IMR-90 (cell line): ENCODE measurements at regions not wholly inside any gene's neighbourhood (a gene's known extent, or its start where the extent isn't known, plus 50 kb on each side); places are given as distances from the start of the nearest gene placed in this dataset.

ENCODE experiments used
- ATAC-seq: fragments of 200-7000 bp; cut with Tn5 transposase; 2 replicates; pipeline ENCODE4 v1.9.1; 2020; ENCODE audit warnings: low read depth, mild to moderate bottlenecking, moderate library complexity
- BruUV-seq: library from RNA; stranded (reverse); fragments of 400-500 nt; replicated peaks from 2 replicates; lab custom pipeline; 2021; lab: Mats Ljungman, UMichigan
- CTCF ChIA-PET: fragments of 300-600 bp; formaldehyde crosslinking; extraction: SDS; loops from one replicate; lab custom pipeline; 2021; ENCODE audit warnings: antibody characterized with exemption; lab: Yijun Ruan, JAX
- POLR2A ChIA-PET: fragments of 300-600 bp; sonication (Branson Sonifier 250); formaldehyde crosslinking; loops from one replicate; lab custom pipeline; 2022; ENCODE audit warnings: antibody characterized with exemption; ENCODE audit not compliant: unreplicated experiment; lab: Charles Lee
- DNase-seq: peaks from one replicate; pipeline ENCODE4 v3.0.0; 2013
- H2AFZ ChIP-seq: replicated peaks from 2 replicates; pipeline ENCODE3; 2013; ENCODE audit warnings: low read length, mild to moderate bottlenecking; ENCODE audit not compliant: poor library complexity
- H2AK5ac ChIP-seq: 2 replicates; pipeline ENCODE4 v1.6.1; 2013; ENCODE audit warnings: low read depth, low read length, inconsistent platforms
- H2AK9ac ChIP-seq: replicated peaks from 2 replicates; pipeline ENCODE3; 2013; ENCODE audit warnings: mild to moderate bottlenecking, low read depth, low read length, moderate library complexity; ENCODE audit not compliant: poor library complexity
- H2BK120ac ChIP-seq: 2 replicates; pipeline ENCODE4 v1.6.1; 2013; ENCODE audit warnings: low read depth, low read length, inconsistent platforms
- H2BK15ac ChIP-seq: 3 replicates; pipeline ENCODE4 v1.6.1; 2013; ENCODE audit warnings: low read depth, low read length, inconsistent platforms
- H2BK20ac ChIP-seq: 2 replicates; pipeline ENCODE4 v1.6.1; 2013; ENCODE audit warnings: low read depth, mild to moderate bottlenecking, inconsistent platforms, low read length, moderate library complexity
- H2BK5ac ChIP-seq: 2 replicates; pipeline ENCODE4 v1.6.1; 2013; ENCODE audit warnings: mild to moderate bottlenecking, low read depth, low read length, inconsistent platforms; ENCODE audit not compliant: poor library complexity, severe bottlenecking
- H3K14ac ChIP-seq: replicated peaks from 2 replicates; pipeline ENCODE4 v1.6.1; 2013; ENCODE audit warnings: low read depth, low read length, inconsistent platforms
- H3K18ac ChIP-seq: 2 replicates; pipeline ENCODE4 v1.6.1; 2013; ENCODE audit warnings: low read depth, low read length, control low read depth
- H3K23ac ChIP-seq: 2 replicates; pipeline ENCODE4 v1.6.1; 2013; ENCODE audit warnings: low read depth, low read length, inconsistent platforms
- H3K27ac ChIP-seq: 2 replicates; pipeline ENCODE4 v1.5.1; 2013; ENCODE audit warnings: mild to moderate bottlenecking, control low read depth, low read length; ENCODE audit not compliant: insufficient read depth
- H3K27me3 ChIP-seq: 2 replicates; pipeline ENCODE4 v1.6.1; 2013; ENCODE audit warnings: low read length; ENCODE audit not compliant: control insufficient read depth, insufficient read depth
- H3K36me3 ChIP-seq: 2 replicates; pipeline ENCODE4 v1.6.1; 2013; ENCODE audit warnings: low read length, mixed read lengths; ENCODE audit not compliant: control insufficient read depth, insufficient read depth
- H3K4ac ChIP-seq: 2 replicates; pipeline ENCODE4 v1.6.1; 2013; ENCODE audit warnings: low read depth, low read length, inconsistent platforms
- H3K4me1 ChIP-seq: 2 replicates; pipeline ENCODE4 v1.6.1; 2013; ENCODE audit warnings: low read length, mixed read lengths; ENCODE audit not compliant: control insufficient read depth, insufficient read depth
- H3K4me2 ChIP-seq: 2 replicates; pipeline ENCODE4 v1.6.1; 2013; ENCODE audit warnings: low read depth, mild to moderate bottlenecking, control low read depth, low read length, moderate library complexity
- H3K4me3 ChIP-seq: 2 replicates; pipeline ENCODE4 v1.5.1; 2013; ENCODE audit warnings: low read depth, mild to moderate bottlenecking, control low read depth, low read length, moderate library complexity; ENCODE audit not compliant: insufficient read depth
- H3K56ac ChIP-seq: 2 replicates; pipeline ENCODE4 v1.6.1; 2013; ENCODE audit warnings: low read length, inconsistent platforms; ENCODE audit not compliant: insufficient read depth; ENCODE audit errors: extremely low read depth
- H3K79me1 ChIP-seq, 2 experiments: 2 replicates each; pipeline ENCODE4 v1.6.1; 2013; ENCODE audit warnings: low read length in 2 of 2, inconsistent platforms in 1 of 2, low read depth in 1 of 2
- H3K9ac ChIP-seq: 2 replicates; pipeline ENCODE4 v1.6.1; 2013; ENCODE audit warnings: low read depth, low read length, control low read depth
- H3K9me1 ChIP-seq: 2 replicates; pipeline ENCODE4 v1.6.1; 2013; ENCODE audit warnings: low read length, inconsistent platforms; ENCODE audit not compliant: insufficient read depth
- H3K9me3 ChIP-seq: 2 replicates; pipeline ENCODE4 v1.6.1; 2013; ENCODE audit warnings: low read length; ENCODE audit not compliant: control insufficient read depth, insufficient read depth
- H4K20me1 ChIP-seq: 2 replicates; pipeline ENCODE4 v1.6.1; 2013; ENCODE audit warnings: low read length, inconsistent platforms; ENCODE audit not compliant: insufficient read depth
- H4K5ac ChIP-seq: 2 replicates; pipeline ENCODE4 v1.6.1; 2013; ENCODE audit warnings: mild to moderate bottlenecking, low read depth, low read length, control low read depth
- H4K8ac ChIP-seq, 2 experiments: 2 replicates each; pipeline ENCODE4 v1.6.1; 2013; ENCODE audit warnings: low read depth in 2 of 2, low read length in 2 of 2, control low read depth in 1 of 2, inconsistent platforms in 1 of 2
- H4K91ac ChIP-seq: 2 replicates; pipeline ENCODE4 v1.6.1; 2013; ENCODE audit warnings: low read depth, low read length, inconsistent platforms; ENCODE audit not compliant: insufficient read depth
- BHLHE40 ChIP-seq: fragments of 150-350 bp; IDR thresholded peaks from 2 replicates; pipeline ENCODE4 v1.6.1; 2016; ENCODE audit warnings: mild to moderate bottlenecking, low read depth, low read length
- CEBPB ChIP-seq: IDR thresholded peaks from 2 replicates; pipeline ENCODE4 v1.6.1; 2012; ENCODE audit warnings: low read depth, low read length, improper control_type of control experiment
- MAFK ChIP-seq: IDR thresholded peaks from 2 replicates; pipeline ENCODE4 v1.6.1; 2012; ENCODE audit warnings: low read depth, low read length, improper control_type of control experiment
- POLR2A ChIP-seq: IDR thresholded peaks from 2 replicates; pipeline ENCODE4 v1.6.1; 2012; ENCODE audit warnings: mild to moderate bottlenecking, low read depth, low read length
- WGBS, 2 experiments: methylation state at CpG; one replicate each; pipeline versions ENCODE4 v1.1.5 to v1.1.7; 2013; ENCODE audit warnings: missing lambda C conversion rate in 2 of 2; ENCODE audit not compliant: insufficient read length in 1 of 2; ENCODE audit errors: extremely low coverage in 2 of 2; 5-methylcytosine and 5-hydroxymethylcytosine counted together
- dilution Hi-C: fragments of 300-500 bp; cut with HindIII; formaldehyde crosslinking; loops from one replicate; pipeline ENCODE4 v1.14.3; 2018; ENCODE audit warnings: low sequenced_read_pairs; ENCODE audit not compliant: unreplicated experiment
- in situ Hi-C: fragments of 300-500 bp; cut with MboI; formaldehyde crosslinking; loops from 3 replicates; pipeline ENCODE4 v1.14.3; 2019; ENCODE audit warnings: low sequenced_read_pairs, inconsistent platforms, mixed read lengths
- intact Hi-C: fragments of 100-400 bp; cut with micrococcal nuclease; formaldehyde crosslinking; loops from 2 replicates; pipeline ENCODE4 v1.10.0; 2022
- TF ChIP-seq, protein P1 (sequence below): conservative IDR thresholded peaks from 2 replicates; pipeline ENCODE4 v1.5.1; 2012; ENCODE audit warnings: mild to moderate bottlenecking, low read depth, low read length, improper control_type of control experiment
- TF ChIP-seq, protein P2 (sequence below): fragments of 150-350 bp; IDR thresholded peaks from 2 replicates; pipeline ENCODE4 v1.6.1; 2016; ENCODE audit warnings: low read depth, mild to moderate bottlenecking, low read length, moderate library complexity, borderline replicate concordance

DNA sequence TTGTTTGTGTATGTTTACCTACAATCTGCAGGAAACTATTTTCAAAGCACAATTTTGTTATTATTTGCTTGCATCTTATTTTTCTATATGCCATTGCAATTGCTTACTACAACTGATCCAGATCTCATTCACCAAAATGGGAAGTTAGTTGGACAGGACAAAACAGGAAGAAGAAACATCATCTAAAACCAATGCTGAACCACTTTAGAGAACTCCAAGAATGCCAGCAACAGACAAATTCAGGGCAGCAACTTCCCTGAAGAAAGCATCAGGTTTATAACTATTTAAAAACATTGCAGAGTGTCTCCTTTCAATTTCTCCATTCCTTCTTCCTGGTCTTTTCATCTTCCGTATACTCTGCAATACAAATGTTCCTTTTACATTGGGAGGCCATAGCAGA is 82.4 kb upstream of the SMYD2 start:
- H3K23ac ChIP-seq, result no peak overlapping the region
- H3K4me1 ChIP-seq, result no peaks in the 10 kb centered on the region
- H4K91ac ChIP-seq, result no peak overlapping the region
- no peak overlapping the region for H2BK15ac ChIP-seq
- H2AK5ac ChIP-seq, result no peak overlapping the region
- H3K27me3 ChIP-seq, result peaks cover 18% of the 10 kb centered on the region
- no peak overlapping the region for H2BK5ac ChIP-seq
- no TSS peak for BruUV-seq
- no peak overlapping the region for H2AK9ac ChIP-seq
- no peak overlapping the region for H4K5ac ChIP-seq
- H3K56ac ChIP-seq, result no peak overlapping the region
- dilution Hi-C loops, result no loop called here
- H3K4me2 ChIP-seq, result no peak overlapping the region
- no peak overlapping the region for H3K4me3 ChIP-seq
- POLR2A ChIA-PET, result no interaction called here
- no peak overlapping the region for H3K27ac ChIP-seq
- no peaks in the 10 kb centered on the region for H3K36me3 ChIP-seq
- CTCF ChIA-PET, result no interaction called here
- H3K79me1 ChIP-seq, result no peaks in the 10 kb centered on the region
- H4K20me1 ChIP-seq, result no peaks in the 10 kb centered on the region
- in situ Hi-C loops, result no loop called here
- no peak overlapping the region for H3K18ac ChIP-seq
- H3K4ac ChIP-seq, result no peak overlapping the region
- ATAC-seq, result no peak
- no peak overlapping the region for H2BK120ac ChIP-seq
- H4K8ac ChIP-seq, result no peak overlapping the region
- no peaks in the 10 kb centered on the region for H3K9me1 ChIP-seq
- intact Hi-C loops, result no loop called here
- no peaks in the 10 kb centered on the region for H3K9me3 ChIP-seq
- no peak overlapping the region for H2BK20ac ChIP-seq
- H2AFZ ChIP-seq, result no peak overlapping the region
- TF ChIP-seq, protein P1, sequence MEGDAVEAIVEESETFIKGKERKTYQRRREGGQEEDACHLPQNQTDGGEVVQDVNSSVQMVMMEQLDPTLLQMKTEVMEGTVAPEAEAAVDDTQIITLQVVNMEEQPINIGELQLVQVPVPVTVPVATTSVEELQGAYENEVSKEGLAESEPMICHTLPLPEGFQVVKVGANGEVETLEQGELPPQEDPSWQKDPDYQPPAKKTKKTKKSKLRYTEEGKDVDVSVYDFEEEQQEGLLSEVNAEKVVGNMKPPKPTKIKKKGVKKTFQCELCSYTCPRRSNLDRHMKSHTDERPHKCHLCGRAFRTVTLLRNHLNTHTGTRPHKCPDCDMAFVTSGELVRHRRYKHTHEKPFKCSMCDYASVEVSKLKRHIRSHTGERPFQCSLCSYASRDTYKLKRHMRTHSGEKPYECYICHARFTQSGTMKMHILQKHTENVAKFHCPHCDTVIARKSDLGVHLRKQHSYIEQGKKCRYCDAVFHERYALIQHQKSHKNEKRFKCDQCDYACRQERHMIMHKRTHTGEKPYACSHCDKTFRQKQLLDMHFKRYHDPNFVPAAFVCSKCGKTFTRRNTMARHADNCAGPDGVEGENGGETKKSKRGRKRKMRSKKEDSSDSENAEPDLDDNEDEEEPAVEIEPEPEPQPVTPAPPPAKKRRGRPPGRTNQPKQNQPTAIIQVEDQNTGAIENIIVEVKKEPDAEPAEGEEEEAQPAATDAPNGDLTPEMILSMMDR, result no peak
- TF ChIP-seq, protein P2, sequence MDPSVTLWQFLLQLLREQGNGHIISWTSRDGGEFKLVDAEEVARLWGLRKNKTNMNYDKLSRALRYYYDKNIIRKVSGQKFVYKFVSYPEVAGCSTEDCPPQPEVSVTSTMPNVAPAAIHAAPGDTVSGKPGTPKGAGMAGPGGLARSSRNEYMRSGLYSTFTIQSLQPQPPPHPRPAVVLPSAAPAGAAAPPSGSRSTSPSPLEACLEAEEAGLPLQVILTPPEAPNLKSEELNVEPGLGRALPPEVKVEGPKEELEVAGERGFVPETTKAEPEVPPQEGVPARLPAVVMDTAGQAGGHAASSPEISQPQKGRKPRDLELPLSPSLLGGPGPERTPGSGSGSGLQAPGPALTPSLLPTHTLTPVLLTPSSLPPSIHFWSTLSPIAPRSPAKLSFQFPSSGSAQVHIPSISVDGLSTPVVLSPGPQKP, result no peak
- TF ChIP-seq POLR2A (no peak), BHLHE40 (no peak), CEBPB (no peak), MAFK (no peak)
- no peak for DNase-seq
- WGBS, 2 experiments, result no CpG with 5 or more reads among the region's 1 CpG
- no peak overlapping the region for H3K9ac ChIP-seq
- no peak overlapping the region for H3K14ac ChIP-seq
